A549 (cell line): ENCODE measurements at regions not wholly inside any gene's neighbourhood (a gene's known extent, or its start where the extent isn't known, plus 50 kb on each side); places are given as distances from the start of the nearest gene placed in this dataset.

ENCODE experiments used
- POLR2A ChIP-seq: IDR thresholded peaks from 2 replicates; pipeline ENCODE4 v1.6.1; 2012; ENCODE audit warnings: mild to moderate bottlenecking, low read length
- RAD21 ChIP-seq, 2 experiments: fragments of >200 bp in 1 of 2; sonication (Bioruptor Twin) in 1 of 2; formaldehyde crosslinking in 1 of 2; IDR thresholded peaks in 1 of 2; conservative IDR thresholded peaks in 1 of 2; 2 replicates in 1 of 2; 3 replicates in 1 of 2; pipeline ENCODE4 v1.6.1; 2012 to 2018; ENCODE audit warnings: inconsistent platforms in 1 of 2
- ZFP36 ChIP-seq: fragments of 450-650 bp; IDR thresholded peaks from 2 replicates; pipeline ENCODE4 v1.6.1; 2014; ENCODE audit warnings: borderline replicate concordance; ENCODE audit not compliant: partially characterized antibody
- TF ChIP-seq, protein P1 (sequence below): fragments of 250-450 bp; sonication (Bioruptor Pico); IDR thresholded peaks from 2 replicates; pipeline ENCODE4 v1.5.0; 2020; ENCODE audit warnings: low read depth, mild to moderate bottlenecking, moderate library complexity
- TF ChIP-seq, protein P2 (sequence below): fragments of >200 bp; sonication (Bioruptor Twin); formaldehyde crosslinking; IDR thresholded peaks from 3 replicates; pipeline ENCODE4 v1.5.1; 2016

DNA sequence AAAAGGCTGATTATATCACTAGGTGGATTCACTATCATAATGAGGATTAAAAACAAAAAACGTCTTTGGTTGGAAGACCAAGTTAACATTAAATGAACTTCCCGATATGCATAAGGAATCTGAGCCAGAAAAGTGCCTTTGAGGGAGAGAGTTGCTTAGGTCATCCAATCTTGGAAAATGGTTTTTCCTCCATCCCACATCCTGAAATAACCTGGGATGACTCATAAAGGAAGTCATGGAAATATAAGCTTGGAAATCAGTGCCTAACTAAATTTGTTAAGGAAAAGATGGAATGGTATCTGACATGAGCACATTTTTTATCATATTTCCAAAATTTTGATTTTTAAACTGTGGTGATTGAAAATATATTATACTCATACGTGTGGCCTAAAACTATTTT is 66.0 kb downstream of the KBTBD8 start:
- TF ChIP-seq RAD21 (conservative IDR thresholded peaks at IDR 0.05 in 1 of 2, IDR thresholded peaks at IDR 0.05 in 1 of 2) (no peak), POLR2A (no peak), ZFP36 (no peak)
- TF ChIP-seq, protein P1, sequence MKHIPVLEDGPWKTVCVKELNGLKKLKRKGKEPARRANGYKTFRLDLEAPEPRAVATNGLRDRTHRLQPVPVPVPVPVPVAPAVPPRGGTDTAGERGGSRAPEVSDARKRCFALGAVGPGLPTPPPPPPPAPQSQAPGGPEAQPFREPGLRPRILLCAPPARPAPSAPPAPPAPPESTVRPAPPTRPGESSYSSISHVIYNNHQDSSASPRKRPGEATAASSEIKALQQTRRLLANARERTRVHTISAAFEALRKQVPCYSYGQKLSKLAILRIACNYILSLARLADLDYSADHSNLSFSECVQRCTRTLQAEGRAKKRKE (CRISPR knock-in tag): no peak
- TF ChIP-seq, protein P2, sequence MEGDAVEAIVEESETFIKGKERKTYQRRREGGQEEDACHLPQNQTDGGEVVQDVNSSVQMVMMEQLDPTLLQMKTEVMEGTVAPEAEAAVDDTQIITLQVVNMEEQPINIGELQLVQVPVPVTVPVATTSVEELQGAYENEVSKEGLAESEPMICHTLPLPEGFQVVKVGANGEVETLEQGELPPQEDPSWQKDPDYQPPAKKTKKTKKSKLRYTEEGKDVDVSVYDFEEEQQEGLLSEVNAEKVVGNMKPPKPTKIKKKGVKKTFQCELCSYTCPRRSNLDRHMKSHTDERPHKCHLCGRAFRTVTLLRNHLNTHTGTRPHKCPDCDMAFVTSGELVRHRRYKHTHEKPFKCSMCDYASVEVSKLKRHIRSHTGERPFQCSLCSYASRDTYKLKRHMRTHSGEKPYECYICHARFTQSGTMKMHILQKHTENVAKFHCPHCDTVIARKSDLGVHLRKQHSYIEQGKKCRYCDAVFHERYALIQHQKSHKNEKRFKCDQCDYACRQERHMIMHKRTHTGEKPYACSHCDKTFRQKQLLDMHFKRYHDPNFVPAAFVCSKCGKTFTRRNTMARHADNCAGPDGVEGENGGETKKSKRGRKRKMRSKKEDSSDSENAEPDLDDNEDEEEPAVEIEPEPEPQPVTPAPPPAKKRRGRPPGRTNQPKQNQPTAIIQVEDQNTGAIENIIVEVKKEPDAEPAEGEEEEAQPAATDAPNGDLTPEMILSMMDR: no peak
